Fibroblast of skin of right quadriceps (primary cell): ENCODE measurements at regions not wholly inside any gene's neighbourhood (a gene's known extent, or its start where the extent isn't known, plus 50 kb on each side); places are given as distances from the start of the nearest gene placed in this dataset.
A peak's percentile ranks its signal among the peaks of the same experiment; 100 is the strongest.

ENCODE experiments used
- DNase-seq: peaks from one replicate; pipeline ENCODE4 v3.0.0-alpha.2; 2013

GRCh38 chrX:20463296-20464075, 196.8 kb upstream of the RPS6KA3 start:
- DNase-seq = no peak

GRCh38 chrX:20461576-20461975, 194.9 kb upstream of the RPS6KA3 start:
- peak; percentile 41 for DNase-seq

- DNase-seq = no peak
These were observed 194.3 kb upstream of the RPS6KA3 start for GRCh38 chrX:20461002-20461401.

- no peak for DNase-seq
These were observed 193.0 kb upstream of the RPS6KA3 start for GRCh38 chrX:20459410-20460350.

GRCh38 chrX:20456971-20457370, 190.3 kb upstream of the RPS6KA3 start:
- DNase-seq = no peak

GRCh38 chrX:20455001-20455400, 188.3 kb upstream of the RPS6KA3 start:
- DNase-seq = peak; percentile 34

- peak; percentile 40 for DNase-seq
These were observed 187.4 kb upstream of the RPS6KA3 start for GRCh38 chrX:20454117-20454516.

- no peak for DNase-seq
These were observed 185.8 kb upstream of the RPS6KA3 start for GRCh38 chrX:20452487-20452886.

- no peak for DNase-seq
These were observed 185.2 kb upstream of the RPS6KA3 start for GRCh38 chrX:20451929-20452328.

- DNase-seq = no peak
These were observed 178.4 kb upstream of the RPS6KA3 start for GRCh38 chrX:20445109-20445508.

GRCh38 chrX:20442597-20442996, 175.9 kb upstream of the RPS6KA3 start:
- peak; percentile 63 for DNase-seq

- no peak for DNase-seq
These were observed 174.4 kb upstream of the RPS6KA3 start for GRCh38 chrX:20441123-20441522.

- DNase-seq = no peak
These were observed 172.3 kb upstream of the RPS6KA3 start for GRCh38 chrX:20438871-20439526.

GRCh38 chrX:20437683-20438082, 171.0 kb upstream of the RPS6KA3 start:
- no peak for DNase-seq

GRCh38 chrX:20435913-20436312, 169.2 kb upstream of the RPS6KA3 start:
- no peak for DNase-seq

GRCh38 chrX:20434986-20435385, 168.3 kb upstream of the RPS6KA3 start:
- no peak for DNase-seq

- peak; percentile 35 for DNase-seq
These were observed 166.7 kb upstream of the RPS6KA3 start for GRCh38 chrX:20433388-20433775.

- no peak for DNase-seq
These were observed 166.2 kb upstream of the RPS6KA3 start for GRCh38 chrX:20432746-20433387.

- peak; percentile 83 for DNase-seq
These were observed 165.3 kb upstream of the RPS6KA3 start for GRCh38 chrX:20432048-20432447.

- DNase-seq = no peak
These were observed 164.8 kb upstream of the RPS6KA3 start for GRCh38 chrX:20431486-20431885.

- DNase-seq = no peak
These were observed 160.6 kb upstream of the RPS6KA3 start for GRCh38 chrX:20427173-20427770.

GRCh38 chrX:20421697-20422096, 155.0 kb upstream of the RPS6KA3 start:
- DNase-seq = no peak
